Adipocyte (in vitro differentiated cells): ENCODE measurements at regions not wholly inside any gene's neighbourhood (a gene's known extent, or its start where the extent isn't known, plus 50 kb on each side); places are given as distances from the start of the nearest gene placed in this dataset.

ENCODE experiments used
- DNase-seq: peaks from one replicate; pipeline ENCODE4 v3.0.0-alpha.2; 2015; ENCODE audit warnings: low read depth
- H3K27me3 ChIP-seq: replicated peaks from 2 replicates; pipeline ENCODE4 v1.7.0; 2013; ENCODE audit warnings: mild to moderate bottlenecking, low read length, moderate library complexity; ENCODE audit not compliant: control insufficient read depth, insufficient read depth
- H3K36me3 ChIP-seq: 2 replicates; pipeline ENCODE4 v1.7.0; 2013; ENCODE audit warnings: low read length, mild to moderate bottlenecking, moderate library complexity; ENCODE audit not compliant: control insufficient read depth, insufficient read depth, severe bottlenecking
- H3K4me1 ChIP-seq: 2 replicates; pipeline ENCODE4 v1.7.0; 2013; ENCODE audit warnings: mild to moderate bottlenecking, low read length, moderate library complexity; ENCODE audit not compliant: control insufficient read depth, insufficient read depth
- H3K4me3 ChIP-seq: 2 replicates; pipeline ENCODE4 v1.7.0; 2013; ENCODE audit warnings: mild to moderate bottlenecking, low read length, moderate library complexity
- H3K9ac ChIP-seq: 2 replicates; pipeline ENCODE4 v1.7.0; 2013; ENCODE audit warnings: mild to moderate bottlenecking, low read length, moderate library complexity
- H3K9me3 ChIP-seq: 2 replicates; pipeline ENCODE4 v1.7.0; 2013; ENCODE audit warnings: mild to moderate bottlenecking, low read length, moderate library complexity; ENCODE audit not compliant: control insufficient read depth

DNA sequence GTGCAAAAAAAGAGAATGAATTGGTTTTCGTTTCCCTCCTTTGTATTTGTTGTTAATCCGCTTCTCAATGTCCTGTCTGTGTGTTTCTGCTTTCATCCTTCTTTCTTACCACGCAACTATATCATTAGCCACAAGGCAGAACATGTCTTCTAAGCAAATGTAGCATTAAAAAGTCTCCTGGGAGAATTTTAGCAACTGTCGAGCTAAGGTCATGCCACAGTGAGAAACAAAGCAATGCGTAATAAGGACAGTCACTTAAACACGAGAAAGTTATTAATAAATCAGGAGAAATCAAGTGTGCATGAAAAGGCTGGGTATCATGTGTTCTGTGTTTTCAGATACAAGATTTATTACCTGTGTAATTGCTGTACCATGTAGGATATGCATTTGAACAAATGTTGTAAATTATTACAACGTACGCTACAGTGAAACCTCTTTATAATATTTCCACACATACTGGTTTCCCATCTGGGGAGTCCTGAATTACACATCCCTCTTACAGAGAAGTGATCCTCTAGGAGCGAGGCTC, 890.8 kb downstream of the TRIML1 start:
- Histone ChIP-seq H3K9ac (no peak overlapping the region), H3K4me1 (no peaks in the 10 kb centered on the region), H3K27me3 (peaks cover 4% of the 10 kb centered on the region), H3K9me3 (no peaks in the 10 kb centered on the region), H3K36me3 (no peaks in the 10 kb centered on the region), H3K4me3 (no peak overlapping the region)
- no peak for DNase-seq

DNA sequence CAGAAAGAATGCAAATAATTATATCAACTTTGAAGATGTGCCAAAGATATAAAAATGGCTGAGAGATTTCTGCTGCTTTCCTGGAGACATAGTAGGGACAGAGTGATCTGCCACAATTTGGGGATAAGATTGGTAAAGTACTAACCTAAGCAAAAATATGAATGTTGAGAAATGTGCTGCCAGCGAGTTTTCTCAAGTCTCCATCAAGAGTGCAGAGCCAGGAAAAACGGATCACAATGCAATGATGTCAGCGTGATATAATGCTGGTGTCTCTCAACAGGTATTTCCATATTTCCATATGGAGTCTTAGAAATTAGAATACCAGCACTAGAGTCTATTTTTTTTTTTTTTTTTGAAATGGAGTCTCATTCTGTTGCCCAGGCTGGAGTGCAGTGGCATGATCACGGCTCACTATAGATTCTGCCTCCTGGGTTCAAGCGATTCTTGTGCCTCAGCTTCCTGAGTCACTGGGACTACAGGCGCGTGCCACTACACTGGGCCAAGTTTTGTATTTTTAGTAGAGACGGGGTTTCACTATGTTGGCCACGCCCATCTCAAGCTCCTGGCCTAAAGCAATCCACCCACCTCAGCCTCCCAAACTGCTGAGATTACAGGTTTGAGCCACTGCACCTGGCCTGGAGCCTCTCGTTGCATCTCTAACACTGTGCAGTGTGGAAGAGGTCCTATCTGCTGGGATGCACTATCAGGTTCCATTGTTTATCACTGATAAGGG, 893.5 kb downstream of the TRIML1 start:
- Histone ChIP-seq H3K36me3 (no peaks in the 10 kb centered on the region), H3K9me3 (no peaks in the 10 kb centered on the region), H3K27me3 (peaks cover 4% of the 10 kb centered on the region), H3K4me1 (no peaks in the 10 kb centered on the region), H3K9ac (no peak overlapping the region), H3K4me3 (no peak overlapping the region)
- DNase-seq = no peak

DNA sequence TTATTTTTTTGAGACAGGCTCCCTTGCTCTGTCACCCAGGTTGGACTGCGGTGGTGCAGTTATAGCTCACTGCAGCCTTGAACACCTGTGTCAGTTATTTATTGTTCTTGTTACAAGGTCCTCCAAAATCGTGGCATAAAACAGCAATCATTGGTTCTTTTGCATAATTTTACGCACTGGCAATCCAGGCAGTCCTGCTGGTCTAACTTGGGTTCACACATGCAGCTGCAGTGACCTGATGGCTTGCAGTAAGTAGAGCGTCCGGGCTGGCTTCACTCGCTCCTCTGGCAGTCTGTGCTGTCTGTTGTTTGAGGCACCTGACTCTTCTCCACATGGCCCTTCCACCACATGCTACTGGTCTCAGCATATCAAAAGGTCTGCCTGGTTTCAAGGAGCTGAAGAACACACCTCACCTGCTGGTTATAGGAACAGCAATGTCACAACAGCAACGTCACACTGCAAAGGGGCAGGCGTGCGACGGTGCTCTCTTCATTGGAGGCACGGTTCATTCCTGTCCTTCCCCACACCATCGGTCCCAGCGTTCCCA, 894.6 kb downstream of the TRIML1 start:
- no peaks in the 10 kb centered on the region for H3K36me3 ChIP-seq
- DNase-seq = no peak
- peaks cover 4% of the 10 kb centered on the region for H3K27me3 ChIP-seq
- no peak overlapping the region for H3K9ac ChIP-seq
- no peaks in the 10 kb centered on the region for H3K9me3 ChIP-seq
- H3K4me3 ChIP-seq = no peak overlapping the region
- H3K4me1 ChIP-seq = no peaks in the 10 kb centered on the region

DNA sequence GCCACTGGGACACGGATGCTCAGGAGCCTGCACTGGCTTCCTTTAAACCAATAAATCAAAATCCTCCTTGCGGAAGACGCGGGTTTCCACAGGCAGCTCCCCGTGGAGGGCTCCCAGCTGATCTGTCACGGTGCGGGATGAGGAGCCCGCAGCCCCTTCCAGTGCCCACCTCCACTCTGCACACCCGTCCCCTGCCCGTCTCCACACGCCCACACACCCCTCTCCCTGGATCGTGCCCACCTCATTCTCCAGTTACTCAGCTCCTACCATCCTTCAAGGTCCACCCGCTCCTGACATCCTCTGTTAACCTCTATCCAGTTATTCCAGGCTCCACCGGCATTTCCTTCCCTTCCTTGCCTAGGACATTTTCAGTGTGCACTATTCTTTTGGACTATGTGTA, 895.9 kb downstream of the TRIML1 start:
- DNase-seq = no peak
- peaks cover 4% of the 10 kb centered on the region for H3K27me3 ChIP-seq
- no peaks in the 10 kb centered on the region for H3K9me3 ChIP-seq
- H3K36me3 ChIP-seq = no peaks in the 10 kb centered on the region
- H3K4me3 ChIP-seq = no peak overlapping the region
- no peaks in the 10 kb centered on the region for H3K4me1 ChIP-seq
- no peak overlapping the region for H3K9ac ChIP-seq

DNA sequence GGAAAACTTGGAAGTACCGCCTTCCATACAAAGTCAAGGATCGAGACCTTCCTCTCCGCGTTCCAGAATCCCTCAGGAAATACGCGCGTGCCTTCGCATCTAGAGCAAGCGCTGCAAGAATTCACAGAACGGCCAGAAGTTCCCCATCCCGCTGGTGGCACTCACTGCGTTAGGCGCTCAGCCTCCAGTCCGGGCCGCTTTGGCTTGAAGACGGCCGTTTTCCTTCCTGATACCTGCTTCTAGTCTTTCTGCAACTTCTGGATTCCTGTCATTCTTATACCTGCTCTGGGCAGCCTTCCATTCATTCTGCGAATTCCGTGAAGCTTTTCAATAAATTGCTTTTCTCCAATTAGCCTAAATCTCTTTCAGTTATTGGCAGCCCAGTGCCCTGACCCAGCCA, 896.4 kb downstream of the TRIML1 start:
- Histone ChIP-seq H3K36me3 (no peaks in the 10 kb centered on the region), H3K27me3 (peaks cover 9% of the 10 kb centered on the region), H3K9ac (no peak overlapping the region), H3K9me3 (no peaks in the 10 kb centered on the region), H3K4me3 (no peak overlapping the region), H3K4me1 (no peaks in the 10 kb centered on the region)
- no peak for DNase-seq

DNA sequence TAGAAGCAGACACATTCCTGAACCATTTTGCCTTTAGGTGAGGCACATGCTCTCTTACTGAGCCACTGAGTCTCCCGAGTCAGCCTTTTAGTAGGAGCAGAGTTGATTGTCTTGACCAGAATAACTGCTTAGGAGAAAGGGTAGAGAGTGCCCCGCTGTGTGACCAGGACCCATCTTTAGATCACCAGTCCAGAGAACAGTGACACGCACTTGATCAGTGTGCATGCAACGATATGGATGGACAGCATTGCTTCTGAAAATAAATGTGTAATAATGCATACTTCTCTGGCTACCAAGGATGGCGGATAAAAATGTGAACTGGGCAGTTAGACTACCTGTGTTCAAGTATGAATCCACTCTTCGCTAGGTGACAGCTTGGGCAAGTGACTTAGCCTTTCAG, 897.7 kb downstream of the TRIML1 start:
- no peaks in the 10 kb centered on the region for H3K36me3 ChIP-seq
- peaks cover 9% of the 10 kb centered on the region for H3K27me3 ChIP-seq
- no peaks in the 10 kb centered on the region for H3K4me1 ChIP-seq
- no peak overlapping the region for H3K4me3 ChIP-seq
- H3K9ac ChIP-seq = no peak overlapping the region
- DNase-seq = no peak
- no peaks in the 10 kb centered on the region for H3K9me3 ChIP-seq

DNA sequence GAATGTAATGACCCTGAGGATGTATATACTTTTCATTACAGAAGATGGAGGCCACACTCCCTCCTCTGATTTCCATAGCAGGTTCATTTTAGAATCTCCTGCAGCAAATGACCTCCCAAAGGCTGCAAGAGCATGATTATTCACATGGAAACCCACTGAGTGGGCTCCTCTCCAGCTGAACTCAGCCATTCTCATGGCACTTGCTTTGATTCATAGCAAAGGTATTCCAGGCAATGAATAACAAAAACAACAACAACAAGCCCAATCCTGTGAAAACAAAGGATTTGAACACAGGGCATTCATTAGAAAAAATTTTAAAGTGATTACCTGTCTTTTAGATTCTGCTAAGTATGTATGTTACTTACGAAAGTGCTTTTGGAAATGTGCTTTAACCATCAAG, 894.0 kb upstream of the FRG1 start:
- Histone ChIP-seq H3K4me1 (peaks cover 6% of the 10 kb centered on the region), H3K9ac (no peak overlapping the region), H3K9me3 (no peaks in the 10 kb centered on the region), H3K36me3 (no peaks in the 10 kb centered on the region), H3K4me3 (no peak overlapping the region), H3K27me3 (no peaks in the 10 kb centered on the region)
- peak; percentile 22 for DNase-seq

DNA sequence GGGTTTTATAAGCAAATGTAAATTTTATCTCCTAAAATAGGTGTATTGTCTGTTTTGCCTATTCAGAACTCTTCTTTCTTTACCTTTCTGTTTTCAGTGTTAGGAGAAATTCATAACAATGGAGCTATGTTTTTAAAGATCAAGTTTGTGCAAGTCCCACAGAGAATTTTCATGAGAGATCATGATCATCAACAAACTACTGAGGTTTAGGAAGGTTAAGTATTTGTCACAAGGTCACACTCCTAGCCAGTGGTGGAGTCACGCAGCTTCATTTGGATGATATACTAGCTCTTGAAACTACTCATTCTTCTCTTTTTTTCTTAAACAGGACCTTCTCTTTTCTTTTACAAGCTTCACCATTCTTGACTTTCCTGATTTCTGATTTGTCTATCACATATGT, 892.6 kb upstream of the FRG1 start:
- Histone ChIP-seq H3K9ac (no peak overlapping the region), H3K4me1 (peaks cover 6% of the 10 kb centered on the region), H3K9me3 (no peaks in the 10 kb centered on the region), H3K27me3 (peaks cover 10% of the 10 kb centered on the region), H3K4me3 (no peak overlapping the region), H3K36me3 (no peaks in the 10 kb centered on the region)
- no peak for DNase-seq

DNA sequence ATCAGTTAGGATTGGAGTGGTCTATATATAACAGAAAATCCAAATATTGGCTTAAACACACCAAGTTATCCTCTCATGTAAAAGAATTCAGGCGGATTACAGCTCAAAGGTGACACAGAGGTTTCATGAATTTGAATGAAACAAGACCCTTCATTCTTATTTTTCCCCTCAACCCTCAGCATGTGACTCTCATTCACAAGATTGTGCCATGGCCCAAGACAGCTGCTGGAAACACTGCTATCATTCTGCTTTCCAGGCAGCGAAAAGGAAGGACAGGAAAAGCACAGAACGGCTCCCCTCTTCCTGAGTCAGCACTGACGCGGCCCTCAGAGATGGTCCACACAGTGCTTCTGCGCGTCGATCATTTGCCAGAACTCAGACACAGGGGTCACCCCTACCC, 891.0 kb upstream of the FRG1 start:
- Histone ChIP-seq H3K36me3 (no peaks in the 10 kb centered on the region), H3K4me3 (no peak overlapping the region), H3K9me3 (peaks cover 8% of the 10 kb centered on the region), H3K27me3 (peaks cover 25% of the 10 kb centered on the region), H3K9ac (no peak overlapping the region), H3K4me1 (peaks cover 6% of the 10 kb centered on the region)
- no peak for DNase-seq

DNA sequence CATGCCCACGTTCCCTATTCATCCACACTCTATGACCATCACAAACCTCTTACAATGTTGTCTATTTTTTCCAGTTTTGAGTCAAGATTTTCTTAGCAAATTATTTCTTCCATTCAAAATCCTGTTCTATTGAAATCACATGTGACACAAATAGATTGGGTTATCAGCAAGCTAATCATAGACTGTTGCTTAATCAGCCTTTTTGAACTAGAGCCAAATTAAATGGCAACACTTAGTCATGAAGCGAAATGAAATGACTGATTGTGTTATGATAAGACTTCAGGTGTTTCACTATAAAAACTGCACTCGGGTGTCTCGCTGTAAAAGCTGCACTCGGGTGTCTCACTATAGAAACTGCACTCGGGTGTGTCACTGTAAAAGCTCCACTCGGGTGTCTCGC, 890.0 kb upstream of the FRG1 start:
- no peaks in the 10 kb centered on the region for H3K36me3 ChIP-seq
- H3K27me3 ChIP-seq = peaks cover 34% of the 10 kb centered on the region
- H3K4me3 ChIP-seq = peak overlapping the region; percentile 78
- no peak for DNase-seq
- peaks cover 8% of the 10 kb centered on the region for H3K9me3 ChIP-seq
- peaks cover 6% of the 10 kb centered on the region for H3K4me1 ChIP-seq
- no peak overlapping the region for H3K9ac ChIP-seq

DNA sequence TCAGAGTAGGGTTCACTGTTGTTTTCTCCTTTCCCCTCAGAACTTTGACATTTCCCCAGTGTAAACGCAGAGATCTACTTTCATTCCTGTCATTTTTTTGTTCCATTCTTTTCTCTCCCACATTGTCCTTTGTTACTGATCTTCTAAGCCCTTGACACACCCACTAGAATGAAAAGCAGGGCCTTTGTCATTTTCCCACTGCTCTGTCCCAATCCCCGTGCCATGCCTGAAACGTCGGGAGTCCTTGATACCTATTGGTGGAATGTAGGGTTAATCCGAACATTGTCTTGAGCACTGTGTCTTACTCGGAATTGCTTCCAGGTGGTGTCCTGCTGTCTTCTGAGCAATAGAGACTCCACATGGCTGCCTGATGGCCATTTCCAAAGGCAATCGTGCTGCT, 887.1 kb upstream of the FRG1 start:
- H3K4me1 ChIP-seq = peaks cover 6% of the 10 kb centered on the region
- H3K9me3 ChIP-seq = peaks cover 8% of the 10 kb centered on the region
- DNase-seq = no peak

More for the DNA sequence above, 887.1 kb upstream of the FRG1 start:
- no peaks in the 10 kb centered on the region for H3K36me3 ChIP-seq
- no peak overlapping the region for H3K9ac ChIP-seq
- peaks cover 63% of the 10 kb centered on the region for H3K27me3 ChIP-seq
- H3K4me3 ChIP-seq = no peak overlapping the region
